Keratinocyte (primary cell): ENCODE measurements at regions not wholly inside any gene's neighbourhood (a gene's known extent, or its start where the extent isn't known, plus 50 kb on each side); places are given as distances from the start of the nearest gene placed in this dataset.

Experiments
- DNase-seq: peaks from one replicate; pipeline ENCODE4 v3.0.0-alpha.2; 2011; ENCODE audit warnings: low read depth, missing footprints, low spot score
- FAIRE-seq: peaks from 2 replicates; lab custom pipeline; 2011; peaks lifted over from hg19 to GRCh38; lab: Jason Lieb, UNC
- H2AFZ ChIP-seq: 2 replicates; pipeline ENCODE4 v1.6.0; 2012; ENCODE audit warnings: low read length, control low read depth, inconsistent platforms; ENCODE audit not compliant: control insufficient read depth
- H3K27ac ChIP-seq: 2 replicates; pipeline ENCODE4 v1.5.1; 2011; ENCODE audit warnings: low read length; ENCODE audit not compliant: control insufficient read depth, insufficient read depth
- H3K27me3 ChIP-seq: 3 replicates; pipeline ENCODE4 v1.6.0; 2011; ENCODE audit warnings: low read length; ENCODE audit not compliant: control insufficient read depth, insufficient read depth; ENCODE audit errors: extremely low read depth
- H3K36me3 ChIP-seq, 2 experiments: 2 replicates in 1 of 2; 3 replicates in 1 of 2; pipeline ENCODE4 v1.5.1; 2011; ENCODE audit warnings: low read length in 2 of 2, mild to moderate bottlenecking in 1 of 2; ENCODE audit not compliant: control insufficient read depth in 2 of 2, insufficient read depth in 2 of 2; ENCODE audit errors: extremely low read depth in 1 of 2
- H3K4me1 ChIP-seq: 3 replicates; pipeline ENCODE4 v1.5.1; 2011; ENCODE audit warnings: low read length; ENCODE audit not compliant: control insufficient read depth, insufficient read depth; ENCODE audit errors: extremely low read depth
- H3K4me2 ChIP-seq: 3 replicates; pipeline ENCODE4 v1.6.0; 2011; ENCODE audit warnings: low read depth, low read length; ENCODE audit not compliant: control insufficient read depth, insufficient read depth; ENCODE audit errors: extremely low read depth
- H3K4me3 ChIP-seq, 3 experiments: fragments of 200-600 bp in 1 of 3; sonication (generic) in 1 of 3; 2 replicates in 2 of 3; 3 replicates in 1 of 3; pipeline ENCODE4 v1.5.1; 2011 to 2016; ENCODE audit warnings: low read length in 3 of 3, mild to moderate bottlenecking in 3 of 3, control low read depth in 2 of 3, inconsistent platforms in 1 of 3, low read depth in 1 of 3, mixed read lengths in 1 of 3, mixed run types in 1 of 3, moderate library complexity in 1 of 3; ENCODE audit not compliant: control insufficient read depth in 2 of 3, insufficient read depth in 2 of 3; ENCODE audit errors: extremely low read depth in 1 of 3
- H3K79me2 ChIP-seq: 2 replicates; pipeline ENCODE4 v1.6.0; 2012; ENCODE audit warnings: low read length; ENCODE audit not compliant: control insufficient read depth, insufficient read depth
- H3K9ac ChIP-seq: 3 replicates; pipeline ENCODE4 v1.6.0; 2011; ENCODE audit warnings: low read length; ENCODE audit not compliant: control insufficient read depth, insufficient read depth; ENCODE audit errors: extremely low read depth
- H3K9me1 ChIP-seq: 3 replicates; pipeline ENCODE4 v1.6.0; 2011; ENCODE audit warnings: low read length; ENCODE audit not compliant: control insufficient read depth, insufficient read depth; ENCODE audit errors: extremely low read depth
- H3K9me3 ChIP-seq: 2 replicates; pipeline ENCODE4 v1.5.1; 2012; ENCODE audit warnings: low read depth, low read length; ENCODE audit not compliant: control insufficient read depth
- H4K20me1 ChIP-seq: 3 replicates; pipeline ENCODE4 v1.6.0; 2011; ENCODE audit warnings: low read length; ENCODE audit not compliant: control insufficient read depth, insufficient read depth; ENCODE audit errors: extremely low read depth
- EZH2 ChIP-seq: IDR thresholded peaks from one replicate; pipeline ENCODE4 v1.6.1; 2012; ENCODE audit warnings: inconsistent platforms, mild to moderate bottlenecking, low read length, moderate library complexity
- dilution Hi-C: fragments of 300-500 bp; cut with MboI; formaldehyde crosslinking; loops from one replicate; pipeline ENCODE4 v1.7.0; 2020; ENCODE audit warnings: low sequenced_read_pairs; ENCODE audit not compliant: extremely low pct_ligation_motif_present
- TF ChIP-seq, protein P1 (sequence below), 3 experiments: IDR thresholded peaks in 1 of 3; conservative IDR thresholded peaks in 1 of 3; optimal IDR thresholded peaks in 1 of 3; 2 replicates in 2 of 3; 3 replicates in 1 of 3; pipeline versions ENCODE3 to v1.5.1; 2011; ENCODE audit warnings: low read length in 3 of 3, mild to moderate bottlenecking in 3 of 3, moderate library complexity in 2 of 3, control low read depth in 1 of 3, inconsistent platforms in 1 of 3; ENCODE audit not compliant: insufficient read depth in 2 of 3; ENCODE audit errors: extremely low read depth in 1 of 3

DNA sequence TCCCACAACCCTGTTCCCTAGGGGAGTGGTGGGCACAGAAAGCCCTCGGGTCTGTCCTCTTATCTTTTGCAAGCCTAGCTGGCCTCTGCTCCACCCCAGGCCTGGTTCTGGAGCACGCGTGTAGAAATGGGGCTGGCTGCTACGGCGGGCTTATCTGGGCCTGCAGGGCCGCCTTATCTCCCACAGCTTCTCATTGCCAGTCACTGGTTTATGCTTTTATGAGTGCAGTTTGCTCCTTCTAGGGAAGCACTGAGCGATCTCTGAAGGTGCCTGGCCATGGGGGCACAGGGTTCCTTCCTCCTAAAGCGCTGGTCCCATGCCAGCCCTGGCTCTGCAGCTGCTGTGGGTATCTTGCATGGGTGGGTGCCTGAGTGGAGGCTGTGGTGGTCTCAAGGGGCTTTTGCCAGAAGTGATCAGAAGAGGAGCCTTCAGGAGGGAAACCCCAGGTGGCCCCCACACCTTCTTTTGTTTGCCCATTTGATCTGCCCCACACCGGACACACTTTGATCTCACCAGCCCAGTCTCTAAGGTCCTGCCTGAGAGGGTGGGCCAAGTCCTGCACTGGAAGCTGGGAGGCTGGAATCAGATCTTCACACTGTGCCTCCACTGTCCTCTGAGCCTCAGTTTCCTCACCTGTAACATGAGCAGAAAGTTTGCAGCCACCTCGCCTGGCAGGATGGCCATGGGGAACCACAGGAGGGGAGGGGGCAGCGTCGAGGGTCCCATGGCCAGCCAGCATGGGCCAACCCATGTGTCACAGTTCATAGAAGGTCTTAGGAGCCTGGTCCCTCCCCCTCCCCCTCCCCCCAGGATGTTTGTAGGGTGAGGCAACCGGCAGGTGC lies 86.6 kb upstream of the FGF3 start:
- Histone ChIP-seq H3K36me3 (no peaks in the 10 kb centered on the region), H3K9me3 (no peaks in the 10 kb centered on the region), H3K4me3 (no peak overlapping the region), H3K79me2 (no peaks in the 10 kb centered on the region), H2AFZ (no peak overlapping the region), H3K27me3 (no peaks in the 10 kb centered on the region), H3K9me1 (no peaks in the 10 kb centered on the region), H3K9ac (no peak overlapping the region), H3K27ac (no peak overlapping the region), H4K20me1 (no peaks in the 10 kb centered on the region), H3K4me2 (no peak overlapping the region), H3K4me1 (no peaks in the 10 kb centered on the region)
- FAIRE-seq = no peak
- no peak for DNase-seq
- dilution Hi-C loops = no loop called here
- no peak for TF ChIP-seq EZH2
- TF ChIP-seq, protein P1, sequence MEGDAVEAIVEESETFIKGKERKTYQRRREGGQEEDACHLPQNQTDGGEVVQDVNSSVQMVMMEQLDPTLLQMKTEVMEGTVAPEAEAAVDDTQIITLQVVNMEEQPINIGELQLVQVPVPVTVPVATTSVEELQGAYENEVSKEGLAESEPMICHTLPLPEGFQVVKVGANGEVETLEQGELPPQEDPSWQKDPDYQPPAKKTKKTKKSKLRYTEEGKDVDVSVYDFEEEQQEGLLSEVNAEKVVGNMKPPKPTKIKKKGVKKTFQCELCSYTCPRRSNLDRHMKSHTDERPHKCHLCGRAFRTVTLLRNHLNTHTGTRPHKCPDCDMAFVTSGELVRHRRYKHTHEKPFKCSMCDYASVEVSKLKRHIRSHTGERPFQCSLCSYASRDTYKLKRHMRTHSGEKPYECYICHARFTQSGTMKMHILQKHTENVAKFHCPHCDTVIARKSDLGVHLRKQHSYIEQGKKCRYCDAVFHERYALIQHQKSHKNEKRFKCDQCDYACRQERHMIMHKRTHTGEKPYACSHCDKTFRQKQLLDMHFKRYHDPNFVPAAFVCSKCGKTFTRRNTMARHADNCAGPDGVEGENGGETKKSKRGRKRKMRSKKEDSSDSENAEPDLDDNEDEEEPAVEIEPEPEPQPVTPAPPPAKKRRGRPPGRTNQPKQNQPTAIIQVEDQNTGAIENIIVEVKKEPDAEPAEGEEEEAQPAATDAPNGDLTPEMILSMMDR (optimal IDR thresholded peaks at IDR 0.05 in 1 of 3, IDR thresholded peaks at IDR 0.05 in 1 of 3, conservative IDR thresholded peaks at IDR 0.05 in 1 of 3; ENCODE audit: extremely low read depth in 1 of 3, insufficient read depth in 2 of 3, low read length in 3 of 3) = no peak

DNA sequence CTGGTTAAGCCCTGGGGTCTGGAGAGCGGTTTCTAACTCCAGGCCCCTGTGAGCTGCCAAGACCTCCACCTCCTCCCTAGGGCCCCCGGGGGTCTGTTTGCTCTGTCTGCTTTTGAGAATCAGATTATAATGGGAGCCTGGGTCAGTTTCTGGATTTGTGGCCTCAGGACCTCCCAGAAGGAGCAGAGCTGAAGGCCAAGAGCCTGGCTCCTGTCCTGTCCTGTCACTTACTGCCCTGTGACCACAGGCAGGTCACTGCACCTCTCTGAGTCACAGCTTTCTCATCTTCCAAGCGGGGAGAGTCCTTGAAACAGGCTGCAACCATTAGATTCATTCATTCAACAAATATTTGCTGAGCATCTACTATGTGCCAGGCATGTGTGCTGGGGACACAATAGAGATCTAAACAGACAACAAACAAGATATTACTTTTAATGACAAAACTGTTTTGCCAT lies 87.3 kb upstream of the FGF3 start:
- H3K27ac ChIP-seq = no peak overlapping the region
- no peak for FAIRE-seq

More for the DNA sequence above, 87.3 kb upstream of the FGF3 start:
- H3K4me3 ChIP-seq = no peak overlapping the region
- dilution Hi-C loops = no loop called here
- TF ChIP-seq, protein P1 (optimal IDR thresholded peaks at IDR 0.05 in 1 of 3, IDR thresholded peaks at IDR 0.05 in 1 of 3, conservative IDR thresholded peaks at IDR 0.05 in 1 of 3; ENCODE audit: extremely low read depth in 1 of 3, insufficient read depth in 2 of 3, low read length in 3 of 3) = no peak
- TF ChIP-seq EZH2 = no peak
- H2AFZ ChIP-seq = no peak overlapping the region
- no peaks in the 10 kb centered on the region for H3K79me2 ChIP-seq
- H3K4me1 ChIP-seq = no peaks in the 10 kb centered on the region
- no peaks in the 10 kb centered on the region for H3K9me3 ChIP-seq
- H4K20me1 ChIP-seq = no peaks in the 10 kb centered on the region
- no peak overlapping the region for H3K9ac ChIP-seq
- H3K27me3 ChIP-seq = no peaks in the 10 kb centered on the region
- no peaks in the 10 kb centered on the region for H3K9me1 ChIP-seq
- DNase-seq = no peak
- no peak overlapping the region for H3K4me2 ChIP-seq
- H3K36me3 ChIP-seq = no peaks in the 10 kb centered on the region
